Posterior vena cava (tissue), 2 donors: ENCODE measurements at regions not wholly inside any gene's neighbourhood (a gene's known extent, or its start where the extent isn't known, plus 50 kb on each side); places are given as distances from the start of the nearest gene placed in this dataset.
"Not testable (repeated sequence)": the region's sequence is repeated elsewhere in the genome, so short reads cannot be mapped to it uniquely, and the experiment has no call there.

ENCODE experiments used
- DNase-seq: peaks from one replicate; pipeline ENCODE4 v3.0.0-alpha.2; 2020; ENCODE audit warnings: low spot score
- intact Hi-C, 2 donors: fragments of 100-400 bp; cut with DNase I; formaldehyde crosslinking; loops; one replicate each; pipeline versions ENCODE4 v1.14.1 to v1.14.2; 2022 to 2023
- donor health status: DM: yes; HTN: yes; CAD: no.
- donor health status: DM: yes; HTN: yes; CAD: no.

GRCh38 chr4:140233791-140234696 lies 80.1 kb upstream of the MAML3 start:
- no peak for DNase-seq
- intact Hi-C loops = no loop called here

DNA sequence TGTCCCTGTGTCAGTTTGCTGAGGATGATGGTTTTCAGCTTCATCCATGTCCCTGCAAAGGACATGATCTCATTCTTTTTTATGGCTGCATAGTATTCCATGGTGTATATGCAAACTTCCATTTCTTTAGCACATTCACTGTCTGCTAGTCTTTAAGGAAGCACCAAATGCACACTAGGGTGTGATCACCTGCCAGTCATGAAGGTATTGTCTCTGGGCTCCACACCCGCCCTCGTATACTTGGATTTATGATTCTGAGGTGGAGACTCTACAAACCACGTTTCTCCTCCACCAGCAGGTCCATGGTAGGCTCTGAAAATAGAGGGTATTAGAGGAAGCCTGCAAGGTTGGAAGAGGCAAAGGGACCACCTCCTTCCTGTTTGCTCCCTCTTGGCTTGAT lies 75.9 kb upstream of the MAML3 start:
- DNase-seq = no peak

DNA sequence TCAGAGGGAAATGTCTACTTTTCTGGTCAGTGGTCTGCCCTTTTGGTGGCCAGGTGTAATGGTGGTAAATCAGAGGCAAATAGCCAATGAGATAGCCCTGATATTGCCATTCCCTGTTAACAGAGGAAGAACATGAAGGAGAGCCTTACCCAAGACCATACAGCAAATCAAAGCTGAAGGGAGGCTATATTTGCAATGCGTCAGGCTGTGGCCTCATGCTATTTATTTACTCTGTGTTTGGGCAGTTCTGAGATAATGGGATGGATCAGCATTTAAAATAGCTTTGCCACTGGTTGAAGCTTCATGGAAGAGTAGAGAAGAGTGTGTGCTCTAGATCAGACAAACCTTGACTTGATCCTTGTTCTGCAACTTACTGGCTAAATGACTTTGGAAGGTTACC lies 73.3 kb upstream of the MAML3 start:
- intact Hi-C loops = no loop called here
- no peak for DNase-seq

More for the DNA sequence above, 75.9 kb upstream of the MAML3 start:
- intact Hi-C loops = no loop called here

- intact Hi-C loops = no loop called here
- DNase-seq = no peak
These were observed 69.2 kb upstream of the MAML3 start for GRCh38 chr4:140223056-140223810.

DNA sequence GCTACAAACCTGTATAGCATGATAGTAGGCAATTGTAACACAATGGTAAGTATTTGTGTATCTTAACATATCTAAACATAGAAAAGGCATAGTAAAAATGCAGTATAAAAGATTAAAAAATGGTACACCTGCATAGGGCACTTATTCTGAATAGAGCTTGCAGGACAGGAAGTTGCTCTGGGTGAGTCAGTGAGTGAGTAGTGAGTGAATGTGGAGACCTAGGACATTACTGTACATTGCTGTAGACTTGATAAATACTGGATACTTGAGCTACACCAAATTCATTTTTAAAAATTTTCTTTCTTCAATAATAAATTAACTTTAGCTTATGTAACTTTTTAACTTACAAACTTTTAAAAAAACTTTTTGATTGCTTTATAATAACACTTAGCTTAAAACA lies 68.2 kb upstream of the MAML3 start:
- DNase-seq = no peak
- intact Hi-C loops = no loop called here

- intact Hi-C loops = no loop called here
- no peak for DNase-seq
These were observed 66.1 kb upstream of the MAML3 start for GRCh38 chr4:140220058-140220457.

DNA sequence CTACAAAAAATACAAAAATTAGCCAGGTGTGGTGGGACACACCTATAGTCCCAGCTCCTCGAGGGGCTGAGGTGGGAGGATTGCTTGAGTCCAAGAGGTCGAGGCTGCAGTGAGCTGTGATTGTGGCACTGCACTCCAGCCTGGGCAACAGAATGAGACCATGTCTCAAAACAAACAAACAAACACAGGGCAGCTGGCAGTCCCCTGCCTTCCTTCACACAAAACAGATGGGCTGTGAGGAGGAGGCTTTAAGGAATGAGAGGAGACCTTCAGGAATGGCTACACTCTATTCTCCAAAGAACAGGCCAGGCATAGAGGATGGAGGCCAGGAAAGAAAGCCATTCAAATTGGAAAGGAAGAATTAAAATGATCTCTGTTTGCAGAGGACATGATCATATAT lies 65.6 kb upstream of the MAML3 start:
- no peak for DNase-seq
- intact Hi-C loops = no loop called here

GRCh38 chr4:140219070-140219469 lies 65.1 kb upstream of the MAML3 start:
- intact Hi-C loops, DNase-seq: not testable (repeated sequence)

DNA sequence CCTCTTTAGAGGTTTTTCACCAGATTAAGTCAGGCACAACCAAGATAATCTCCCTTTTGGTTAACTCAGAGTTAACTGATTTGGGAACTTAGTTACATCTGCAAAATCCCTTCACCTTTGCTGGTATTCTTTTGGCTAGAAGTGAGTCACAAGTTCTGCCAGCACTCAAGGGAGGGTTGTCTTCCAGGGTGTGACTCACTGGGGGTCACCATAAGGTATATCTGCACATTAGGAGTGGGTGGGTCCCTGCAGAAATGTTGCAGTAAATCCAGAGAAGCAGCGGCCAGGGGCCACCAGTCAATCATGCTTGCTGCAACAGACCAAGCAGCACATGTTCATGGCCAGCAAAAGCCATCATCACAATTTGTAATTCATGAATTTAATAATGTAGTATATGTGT lies 59.8 kb upstream of the MAML3 start:
- DNase-seq = no peak
- intact Hi-C loops = no loop called here

DNA sequence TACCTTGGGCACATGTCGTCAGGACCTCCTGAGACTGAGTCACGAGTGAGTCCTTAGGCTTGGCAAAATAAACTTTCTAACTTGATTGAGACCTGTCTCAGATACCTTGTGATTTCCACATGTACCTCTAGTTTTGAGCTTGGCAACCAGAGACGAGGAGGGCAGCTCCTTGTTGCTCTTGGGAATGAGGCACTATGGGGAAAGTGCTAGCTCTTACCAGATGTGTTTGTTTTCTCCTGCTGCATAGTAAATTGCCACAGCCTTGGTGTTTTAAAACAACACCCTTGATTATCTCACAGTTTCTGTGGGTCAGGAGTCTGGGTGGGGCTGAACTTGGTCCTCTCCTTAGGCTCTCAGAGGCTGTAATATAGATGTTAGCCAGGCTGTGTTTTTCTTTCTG lies 59.1 kb upstream of the MAML3 start:
- intact Hi-C loops = no loop called here
- no peak for DNase-seq

DNA sequence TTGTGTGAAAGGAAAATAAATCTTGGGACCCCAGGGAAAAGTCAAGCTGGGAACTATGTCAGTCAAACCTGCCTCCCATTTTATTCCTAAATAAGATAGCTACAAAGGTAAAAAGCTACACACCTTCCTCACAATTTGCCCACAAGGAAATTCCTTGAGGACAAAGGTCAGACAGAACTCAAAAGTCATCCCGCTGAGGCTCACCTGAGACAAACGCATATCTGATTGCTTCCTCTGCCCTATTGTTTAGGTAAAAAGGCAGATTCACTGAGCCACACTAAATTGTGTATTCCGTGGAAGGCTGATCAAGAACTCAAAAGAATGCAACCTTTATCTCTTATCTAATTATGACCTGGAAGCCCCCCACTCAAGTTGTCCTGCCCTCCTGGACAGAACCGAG lies 58.7 kb upstream of the MAML3 start:
- intact Hi-C loops = no loop called here

DNA sequence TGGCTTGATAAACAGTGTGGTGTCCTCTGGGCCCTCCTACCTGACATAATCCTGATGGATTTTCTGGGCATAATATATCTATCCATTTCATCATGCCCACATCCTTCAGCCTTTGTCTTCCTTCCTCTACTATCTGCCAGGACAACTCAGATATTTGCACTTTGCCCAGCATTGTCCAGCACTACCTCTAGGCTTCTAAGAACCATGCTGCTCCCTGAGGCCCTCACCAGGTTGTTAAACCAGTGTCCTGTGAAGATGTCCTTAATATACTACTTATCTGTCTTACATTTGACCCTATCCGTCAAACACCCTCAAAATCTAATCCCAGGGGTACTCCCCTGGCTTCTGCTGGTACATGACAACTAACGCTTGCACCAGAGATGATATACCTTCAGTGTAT lies 58.2 kb upstream of the MAML3 start:
- DNase-seq = no peak
- intact Hi-C loops = no loop called here

More for the DNA sequence above, 58.7 kb upstream of the MAML3 start:
- DNase-seq = no peak

- DNase-seq = no peak
- intact Hi-C loops = no loop called here
These were observed 57.7 kb upstream of the MAML3 start for GRCh38 chr4:140211693-140212092.

GRCh38 chr4:140211161-140211560 lies 57.2 kb upstream of the MAML3 start:
- DNase-seq = no peak
- intact Hi-C loops = no loop called here

GRCh38 chr4:140208921-140209320 lies 54.9 kb upstream of the MAML3 start:
- intact Hi-C loops = no loop called here
- DNase-seq = no peak
